ENCODE measurements at regions not wholly inside any gene's neighbourhood (a gene's known extent, or its start where the extent isn't known, plus 50 kb on each side); places are given as distances from the start of the nearest gene placed in this dataset.

GRCh38 chr18:55073834-55074233 is 114.6 kb upstream of the CCDC68 start:
- Histone ChIP-seq H3K4me3 (no peak overlapping the region), H3K4me1 (no peaks in the 10 kb centered on the region), H3K9me3 (no peaks in the 10 kb centered on the region), H3K36me3 (replicated peaks in 1 of 2; ENCODE audit: insufficient read depth in 1 of 2, low read depth in 2 of 2) (no peaks in the 10 kb centered on the region), H3K27me3 (no peaks in the 10 kb centered on the region), H3K27ac (no peak overlapping the region)
- DNase-seq, result no peak
- intact Hi-C loops (cut with DNase I), result no loop called here
- no peak for ATAC-seq
- TF ChIP-seq CTCF (IDR thresholded peaks at IDR 0.05) (no peak), POLR2A (IDR thresholded peaks at IDR 0.05) (no peak)

GRCh38 chr18:55073116-55073515 is 113.9 kb upstream of the CCDC68 start:
- Histone ChIP-seq H3K9me3 (no peaks in the 10 kb centered on the region), H3K27ac (no peak overlapping the region), H3K36me3 (replicated peaks in 1 of 2; ENCODE audit: insufficient read depth in 1 of 2, low read depth in 2 of 2) (no peaks in the 10 kb centered on the region), H3K4me3 (no peak overlapping the region), H3K27me3 (no peaks in the 10 kb centered on the region), H3K4me1 (no peaks in the 10 kb centered on the region)
- DNase-seq, result no peak
- WGBS, 2 donors, result 57 to 67% methylated on average over 4 of the region's 4 CpGs
- TF ChIP-seq CTCF (IDR thresholded peaks at IDR 0.05), result no peak
- no peak for TF ChIP-seq POLR2A (IDR thresholded peaks at IDR 0.05)
- intact Hi-C loops (cut with DNase I), result no loop called here
- ATAC-seq, result no peak

GRCh38 chr18:55072698-55073097 is 113.4 kb upstream of the CCDC68 start:
- ATAC-seq, result no peak
- intact Hi-C loops (cut with DNase I), result no loop called here
- DNase-seq, result no peak
- H3K4me1 ChIP-seq, result no peaks in the 10 kb centered on the region
- no peak overlapping the region for H3K4me3 ChIP-seq
- no peak overlapping the region for H3K27ac ChIP-seq
- no peak for TF ChIP-seq POLR2A (IDR thresholded peaks at IDR 0.05)
- TF ChIP-seq CTCF (IDR thresholded peaks at IDR 0.05), result no peak
- no peaks in the 10 kb centered on the region for H3K27me3 ChIP-seq
- H3K9me3 ChIP-seq, result no peaks in the 10 kb centered on the region
- WGBS, 2 donors, result 72 to 79% methylated on average over 4 of the region's 4 CpGs
- H3K36me3 ChIP-seq (replicated peaks in 1 of 2; ENCODE audit: insufficient read depth in 1 of 2, low read depth in 2 of 2), result no peaks in the 10 kb centered on the region

GRCh38 chr18:55072181-55072580 is 112.9 kb upstream of the CCDC68 start:
- DNase-seq (no peak), ATAC-seq (no peak)
- intact Hi-C loops (cut with DNase I), result no loop called here
- TF ChIP-seq POLR2A (IDR thresholded peaks at IDR 0.05) (no peak), CTCF (IDR thresholded peaks at IDR 0.05) (no peak)
- Histone ChIP-seq H3K27ac (no peak overlapping the region), H3K4me1 (no peaks in the 10 kb centered on the region), H3K27me3 (no peaks in the 10 kb centered on the region), H3K36me3 (replicated peaks in 1 of 2; ENCODE audit: insufficient read depth in 1 of 2, low read depth in 2 of 2) (no peaks in the 10 kb centered on the region), H3K9me3 (no peaks in the 10 kb centered on the region), H3K4me3 (no peak overlapping the region)
- 32 to 34% methylated on average over 2 of the region's 2 CpGs for WGBS, 2 donors

- Histone ChIP-seq H3K4me1 (no peaks in the 10 kb centered on the region), H3K27me3 (no peaks in the 10 kb centered on the region), H3K36me3 (replicated peaks in 1 of 2; ENCODE audit: insufficient read depth in 1 of 2, low read depth in 2 of 2) (no peaks in the 10 kb centered on the region), H3K4me3 (no peak overlapping the region), H3K9me3 (no peaks in the 10 kb centered on the region), H3K27ac (no peak overlapping the region)
- 77% methylated on average over 6 of the region's 6 CpGs for WGBS, 2 donors
- DNase-seq, result no peak
- intact Hi-C loops (cut with DNase I), result no loop called here
- TF ChIP-seq POLR2A (IDR thresholded peaks at IDR 0.05), result no peak
- no peak for TF ChIP-seq CTCF (IDR thresholded peaks at IDR 0.05)
- ATAC-seq, result no peak
These were observed 110.2 kb upstream of the CCDC68 start for GRCh38 chr18:55069497-55069896.

Data from body of pancreas (tissue), 4 donors.